ENCODE measurements at regions not wholly inside any gene's neighbourhood (a gene's known extent, or its start where the extent isn't known, plus 50 kb on each side); places are given as distances from the start of the nearest gene placed in this dataset.

DNA sequence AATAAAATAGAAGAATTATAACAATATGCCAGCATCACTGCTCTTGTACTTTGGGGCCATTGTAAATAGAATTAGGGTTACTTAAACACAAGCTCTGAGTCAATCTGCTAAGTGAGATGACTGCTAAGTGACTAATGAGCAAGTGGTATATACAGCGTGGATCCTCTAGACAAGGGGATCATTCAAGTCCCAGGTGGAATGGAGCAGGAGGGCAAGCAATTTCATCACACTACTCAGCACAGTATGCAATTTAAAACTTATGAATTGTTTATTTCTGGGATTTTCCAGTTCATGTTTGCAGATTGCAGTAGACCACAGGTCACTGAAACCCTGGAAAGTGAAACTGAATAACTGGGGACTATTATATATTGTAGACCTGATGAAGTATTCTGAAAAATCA lies 235.3 kb downstream of the BTBD3 start:
- DNase-seq (no peak), ATAC-seq (no peak)
- no peak for TF ChIP-seq POLR2A (IDR thresholded peaks at IDR 0.05)
- TF ChIP-seq, protein P1, sequence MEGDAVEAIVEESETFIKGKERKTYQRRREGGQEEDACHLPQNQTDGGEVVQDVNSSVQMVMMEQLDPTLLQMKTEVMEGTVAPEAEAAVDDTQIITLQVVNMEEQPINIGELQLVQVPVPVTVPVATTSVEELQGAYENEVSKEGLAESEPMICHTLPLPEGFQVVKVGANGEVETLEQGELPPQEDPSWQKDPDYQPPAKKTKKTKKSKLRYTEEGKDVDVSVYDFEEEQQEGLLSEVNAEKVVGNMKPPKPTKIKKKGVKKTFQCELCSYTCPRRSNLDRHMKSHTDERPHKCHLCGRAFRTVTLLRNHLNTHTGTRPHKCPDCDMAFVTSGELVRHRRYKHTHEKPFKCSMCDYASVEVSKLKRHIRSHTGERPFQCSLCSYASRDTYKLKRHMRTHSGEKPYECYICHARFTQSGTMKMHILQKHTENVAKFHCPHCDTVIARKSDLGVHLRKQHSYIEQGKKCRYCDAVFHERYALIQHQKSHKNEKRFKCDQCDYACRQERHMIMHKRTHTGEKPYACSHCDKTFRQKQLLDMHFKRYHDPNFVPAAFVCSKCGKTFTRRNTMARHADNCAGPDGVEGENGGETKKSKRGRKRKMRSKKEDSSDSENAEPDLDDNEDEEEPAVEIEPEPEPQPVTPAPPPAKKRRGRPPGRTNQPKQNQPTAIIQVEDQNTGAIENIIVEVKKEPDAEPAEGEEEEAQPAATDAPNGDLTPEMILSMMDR (IDR thresholded peaks at IDR 0.05) = no peak
- intact Hi-C loops (cut with DNase I) = no loop called here
- WGBS, 2 donors = 44 to 67% methylated on average over 1 of the region's 1 CpG
- no peak overlapping the region for H3K4me3 ChIP-seq
- H3K36me3 ChIP-seq (replicated peaks in 1 of 2; ENCODE audit: insufficient read depth in 1 of 2, low read depth in 2 of 2) = no peaks in the 10 kb centered on the region
- no peak overlapping the region for H3K27ac ChIP-seq
- no peaks in the 10 kb centered on the region for H3K4me1 ChIP-seq
- H3K27me3 ChIP-seq = no peaks in the 10 kb centered on the region
- H3K9me3 ChIP-seq = no peaks in the 10 kb centered on the region

DNA sequence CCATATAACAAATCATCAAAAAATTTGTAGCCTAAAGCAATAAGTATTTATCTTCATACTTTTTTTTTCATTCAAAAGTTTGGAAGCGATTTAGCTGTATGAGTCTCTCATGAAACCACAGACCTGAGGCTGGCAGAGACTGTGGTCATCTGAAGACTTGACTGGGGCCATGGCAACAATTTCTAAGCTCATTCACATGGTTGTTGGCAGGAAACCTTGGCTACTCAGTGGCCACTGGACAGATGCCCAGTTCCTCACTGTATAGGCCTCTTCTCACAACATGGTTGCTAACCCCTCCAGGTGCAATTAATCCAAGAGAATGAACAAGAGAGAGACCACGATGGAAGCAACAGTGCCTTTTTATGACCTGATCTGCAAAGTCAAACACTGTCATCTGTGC lies 235.9 kb downstream of the BTBD3 start:
- intact Hi-C loops (cut with DNase I) = no loop called here
- H3K4me1 ChIP-seq = no peaks in the 10 kb centered on the region
- no peaks in the 10 kb centered on the region for H3K9me3 ChIP-seq
- ATAC-seq (no peak), DNase-seq (peak in 1 of 4 donors; percentile 24)
- TF ChIP-seq, protein P1 (IDR thresholded peaks at IDR 0.05) = no peak
- no peak for TF ChIP-seq POLR2A (IDR thresholded peaks at IDR 0.05)
- no peak overlapping the region for H3K27ac ChIP-seq
- H3K36me3 ChIP-seq (replicated peaks in 1 of 2; ENCODE audit: insufficient read depth in 1 of 2, low read depth in 2 of 2) = no peaks in the 10 kb centered on the region
- WGBS, 2 donors = 77 to 78% methylated on average over 2 of the region's 2 CpGs
- H3K4me3 ChIP-seq = no peak overlapping the region
- no peaks in the 10 kb centered on the region for H3K27me3 ChIP-seq

DNA sequence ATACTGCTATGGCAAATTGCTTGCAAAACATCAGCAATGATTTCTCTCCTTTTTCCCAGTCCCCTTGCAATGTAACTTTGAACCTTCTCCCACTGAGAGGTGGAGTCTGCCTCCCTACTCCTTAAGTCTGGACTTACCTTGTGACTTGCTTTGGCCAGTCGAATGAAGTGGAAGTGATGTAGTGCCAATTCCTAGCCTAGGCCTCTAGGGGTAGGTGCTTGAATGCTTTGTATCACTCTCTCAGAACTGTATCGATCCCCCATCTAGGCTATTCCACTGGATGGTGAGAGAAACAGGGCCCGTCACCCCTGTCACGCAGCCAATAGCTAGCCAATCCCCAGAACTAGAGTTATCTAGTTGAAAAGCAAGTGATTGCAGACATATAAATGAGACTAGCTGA lies 238.6 kb downstream of the BTBD3 start:
- no peaks in the 10 kb centered on the region for H3K36me3 ChIP-seq (replicated peaks in 1 of 2; ENCODE audit: insufficient read depth in 1 of 2, low read depth in 2 of 2)
- WGBS, 2 donors = 93 to 98% methylated on average over 4 of the region's 4 CpGs
- TF ChIP-seq, protein P1 (IDR thresholded peaks at IDR 0.05) = no peak
- TF ChIP-seq POLR2A (IDR thresholded peaks at IDR 0.05) = no peak
- no peak overlapping the region for H3K27ac ChIP-seq
- no peaks in the 10 kb centered on the region for H3K9me3 ChIP-seq
- no peaks in the 10 kb centered on the region for H3K27me3 ChIP-seq
- ATAC-seq = no peak
- no peak overlapping the region for H3K4me3 ChIP-seq
- no peaks in the 10 kb centered on the region for H3K4me1 ChIP-seq
- no peak for DNase-seq
- intact Hi-C loops (cut with DNase I) = no loop called here

DNA sequence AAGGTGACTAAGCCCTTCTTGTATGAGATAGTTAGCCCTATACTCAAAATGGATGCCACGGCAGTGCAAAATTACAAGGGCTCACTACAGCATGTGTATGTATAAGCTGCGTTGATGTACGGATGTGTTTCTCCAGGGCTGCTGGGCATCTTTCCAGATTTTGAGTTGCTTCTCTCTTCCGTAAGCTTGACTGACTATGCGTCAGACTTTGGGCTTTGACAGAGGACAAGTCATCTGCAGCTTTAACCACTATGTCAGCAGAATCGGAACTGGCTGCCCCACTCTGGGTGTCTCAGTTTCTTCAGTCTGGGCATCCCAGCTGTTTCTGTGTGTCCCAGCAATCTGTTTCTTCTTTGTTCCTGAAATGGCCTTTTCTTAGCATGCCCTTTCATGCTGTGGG lies 241.6 kb downstream of the BTBD3 start:
- no peaks in the 10 kb centered on the region for H3K27me3 ChIP-seq
- H3K27ac ChIP-seq = no peak overlapping the region
- H3K4me3 ChIP-seq = no peak overlapping the region
- intact Hi-C loops (cut with DNase I) = no loop called here
- DNase-seq = no peak
- H3K36me3 ChIP-seq (replicated peaks in 1 of 2; ENCODE audit: insufficient read depth in 1 of 2, low read depth in 2 of 2) = no peaks in the 10 kb centered on the region
- no peaks in the 10 kb centered on the region for H3K4me1 ChIP-seq
- TF ChIP-seq, protein P1 (IDR thresholded peaks at IDR 0.05) = no peak
- no peak for TF ChIP-seq POLR2A (IDR thresholded peaks at IDR 0.05)
- no peak for ATAC-seq
- 86 to 88% methylated on average over 6 of the region's 6 CpGs for WGBS, 2 donors
- H3K9me3 ChIP-seq = no peaks in the 10 kb centered on the region

DNA sequence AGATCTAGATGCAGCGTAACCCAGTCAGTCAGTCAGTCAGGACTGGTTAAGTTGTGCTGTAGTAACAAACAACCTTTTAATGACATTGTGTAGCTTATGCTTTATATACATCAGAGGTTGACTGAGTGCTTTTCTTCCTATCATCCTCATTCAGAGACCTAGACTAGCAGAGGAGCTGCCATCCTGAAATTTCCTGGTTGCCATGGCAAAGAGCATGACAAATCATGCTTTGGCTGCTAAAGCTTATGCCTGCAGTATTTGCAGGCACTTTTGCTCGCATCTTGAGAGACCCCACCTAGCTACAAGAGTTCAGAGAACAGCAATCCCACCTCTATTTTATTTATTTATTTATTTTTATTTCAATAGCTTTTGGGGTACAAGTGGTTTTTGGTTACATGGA lies 244.0 kb downstream of the BTBD3 start:
- ATAC-seq (no peak), DNase-seq (no peak)
- intact Hi-C loops (cut with DNase I) = no loop called here
- Histone ChIP-seq H3K27me3 (no peaks in the 10 kb centered on the region), H3K36me3 (replicated peaks in 1 of 2; ENCODE audit: insufficient read depth in 1 of 2, low read depth in 2 of 2) (no peaks in the 10 kb centered on the region), H3K4me1 (no peaks in the 10 kb centered on the region), H3K27ac (no peak overlapping the region), H3K9me3 (no peaks in the 10 kb centered on the region), H3K4me3 (no peak overlapping the region)
- WGBS, 2 donors = 88 to 94% methylated on average over 2 of the region's 2 CpGs
- no peak for TF ChIP-seq POLR2A (IDR thresholded peaks at IDR 0.05)
- TF ChIP-seq, protein P1 (IDR thresholded peaks at IDR 0.05) = no peak

Measured in body of pancreas (tissue), 4 donors.